ENCODE measurements at regions not wholly inside any gene's neighbourhood (a gene's known extent, or its start where the extent isn't known, plus 50 kb on each side); places are given as distances from the start of the nearest gene placed in this dataset.
"Not testable (repeated sequence)": the region's sequence is repeated elsewhere in the genome, so short reads cannot be mapped to it uniquely, and the experiment has no call there.

- no peaks in the 10 kb centered on the region for H3F3A ChIP-seq (ENCODE audit: insufficient read depth, low read length, poor library complexity, severe bottlenecking)
- H4K20me1 ChIP-seq (ENCODE audit: insufficient read depth): no peaks in the 10 kb centered on the region
- H3K9me3 ChIP-seq (ENCODE audit: low read length): no peaks in the 10 kb centered on the region
- no peaks in the 10 kb centered on the region for H3K36me3 ChIP-seq (ENCODE audit: insufficient read depth, low read length)
- no peaks in the 10 kb centered on the region for H3K79me2 ChIP-seq (replicated peaks; ENCODE audit: insufficient read depth, low read length)
- no peak overlapping the region for H3K4me2 ChIP-seq (ENCODE audit: low read length)
- no peak overlapping the region for H3K9ac ChIP-seq (ENCODE audit: low read length)
- TF ChIP-seq MXI1 (conservative IDR thresholded peaks at IDR 0.05; ENCODE audit: poor library complexity, severe bottlenecking) (no peak), RAD21 (conservative IDR thresholded peaks at IDR 0.05) (no peak), EZH2 (IDR thresholded peaks at IDR 0.05; ENCODE audit: borderline replicate concordance, insufficient read depth, low read length, poor library complexity, severe bottlenecking) (no peak), TAF1 (IDR thresholded peaks at IDR 0.05; ENCODE audit: low read depth) (no peak), EP300 (conservative IDR thresholded peaks at IDR 0.05; ENCODE audit: poor library complexity, severe bottlenecking) (no peak), CTCF (IDR thresholded peaks at IDR 0.05; ENCODE audit: poor library complexity, severe bottlenecking) (no peak), POLR2AphosphoS5 (IDR thresholded peaks at IDR 0.05) (no peak), SMC3 (conservative IDR thresholded peaks at IDR 0.05; ENCODE audit: poor library complexity) (no peak)
- TF ChIP-seq, protein P1, sequence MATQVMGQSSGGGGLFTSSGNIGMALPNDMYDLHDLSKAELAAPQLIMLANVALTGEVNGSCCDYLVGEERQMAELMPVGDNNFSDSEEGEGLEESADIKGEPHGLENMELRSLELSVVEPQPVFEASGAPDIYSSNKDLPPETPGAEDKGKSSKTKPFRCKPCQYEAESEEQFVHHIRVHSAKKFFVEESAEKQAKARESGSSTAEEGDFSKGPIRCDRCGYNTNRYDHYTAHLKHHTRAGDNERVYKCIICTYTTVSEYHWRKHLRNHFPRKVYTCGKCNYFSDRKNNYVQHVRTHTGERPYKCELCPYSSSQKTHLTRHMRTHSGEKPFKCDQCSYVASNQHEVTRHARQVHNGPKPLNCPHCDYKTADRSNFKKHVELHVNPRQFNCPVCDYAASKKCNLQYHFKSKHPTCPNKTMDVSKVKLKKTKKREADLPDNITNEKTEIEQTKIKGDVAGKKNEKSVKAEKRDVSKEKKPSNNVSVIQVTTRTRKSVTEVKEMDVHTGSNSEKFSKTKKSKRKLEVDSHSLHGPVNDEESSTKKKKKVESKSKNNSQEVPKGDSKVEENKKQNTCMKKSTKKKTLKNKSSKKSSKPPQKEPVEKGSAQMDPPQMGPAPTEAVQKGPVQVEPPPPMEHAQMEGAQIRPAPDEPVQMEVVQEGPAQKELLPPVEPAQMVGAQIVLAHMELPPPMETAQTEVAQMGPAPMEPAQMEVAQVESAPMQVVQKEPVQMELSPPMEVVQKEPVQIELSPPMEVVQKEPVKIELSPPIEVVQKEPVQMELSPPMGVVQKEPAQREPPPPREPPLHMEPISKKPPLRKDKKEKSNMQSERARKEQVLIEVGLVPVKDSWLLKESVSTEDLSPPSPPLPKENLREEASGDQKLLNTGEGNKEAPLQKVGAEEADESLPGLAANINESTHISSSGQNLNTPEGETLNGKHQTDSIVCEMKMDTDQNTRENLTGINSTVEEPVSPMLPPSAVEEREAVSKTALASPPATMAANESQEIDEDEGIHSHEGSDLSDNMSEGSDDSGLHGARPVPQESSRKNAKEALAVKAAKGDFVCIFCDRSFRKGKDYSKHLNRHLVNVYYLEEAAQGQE (IDR thresholded peaks at IDR 0.05; ENCODE audit: borderline replicate concordance): no peak
- no peak overlapping the region for H3K27ac ChIP-seq (ENCODE audit: low read length)
- no peaks in the 10 kb centered on the region for H3K9me2 ChIP-seq (ENCODE audit: insufficient read depth, low read length)
- H3K4me3 ChIP-seq (ENCODE audit: low read length): no peak overlapping the region
- H2AFZ ChIP-seq (ENCODE audit: low read depth, low read length): no peak overlapping the region
- H3K27me3 ChIP-seq (ENCODE audit: insufficient read depth, low read depth, low read length): no peaks in the 10 kb centered on the region
Observed at GRCh38 chr3:34109846-34110245, 311.4 kb downstream of the PDCD6IP start.

DNA sequence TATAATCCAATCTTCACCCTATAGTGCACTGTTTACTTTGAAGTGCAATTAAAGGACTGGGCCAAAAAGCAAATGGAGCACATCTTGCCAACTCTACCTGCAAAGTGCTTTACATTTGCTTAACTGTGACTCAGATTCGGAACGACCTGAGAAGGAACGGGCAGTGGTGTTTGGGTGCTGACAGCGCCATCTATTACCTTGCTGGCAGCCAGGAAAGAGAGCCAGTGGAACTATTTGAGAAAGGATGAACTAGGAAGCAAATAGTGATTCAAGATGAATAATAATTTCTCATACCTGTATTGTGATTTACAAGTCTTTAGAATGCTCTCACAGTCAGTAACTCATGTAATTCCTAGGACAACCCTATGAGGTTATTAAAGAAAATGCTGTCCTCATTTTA lies 312.9 kb downstream of the PDCD6IP start:
- Histone ChIP-seq H3F3A (ENCODE audit: insufficient read depth, low read length, poor library complexity, severe bottlenecking) (no peaks in the 10 kb centered on the region), H3K27ac (ENCODE audit: low read length) (no peak overlapping the region), H3K9me2 (ENCODE audit: insufficient read depth, low read length) (no peaks in the 10 kb centered on the region), H4K20me1 (ENCODE audit: insufficient read depth) (no peaks in the 10 kb centered on the region), H3K27me3 (ENCODE audit: insufficient read depth, low read depth, low read length) (no peaks in the 10 kb centered on the region), H3K36me3 (ENCODE audit: insufficient read depth, low read length) (no peaks in the 10 kb centered on the region), H3K79me2 (replicated peaks; ENCODE audit: insufficient read depth, low read length) (no peaks in the 10 kb centered on the region), H3K4me2 (ENCODE audit: low read length) (no peak overlapping the region), H3K4me3 (ENCODE audit: low read length) (no peak overlapping the region), H2AFZ (ENCODE audit: low read depth, low read length) (no peak overlapping the region), H3K9ac (ENCODE audit: low read length) (no peak overlapping the region), H3K9me3 (ENCODE audit: low read length) (no peaks in the 10 kb centered on the region)
- no peak for TF ChIP-seq CTCF (IDR thresholded peaks at IDR 0.05; ENCODE audit: poor library complexity, severe bottlenecking)
- TF ChIP-seq TAF1 (IDR thresholded peaks at IDR 0.05; ENCODE audit: low read depth): no peak
- no peak for TF ChIP-seq EP300 (conservative IDR thresholded peaks at IDR 0.05; ENCODE audit: poor library complexity, severe bottlenecking)
- no peak for TF ChIP-seq RAD21 (conservative IDR thresholded peaks at IDR 0.05)
- TF ChIP-seq SMC3 (conservative IDR thresholded peaks at IDR 0.05; ENCODE audit: poor library complexity): no peak
- TF ChIP-seq, protein P1 (IDR thresholded peaks at IDR 0.05; ENCODE audit: borderline replicate concordance): no peak
- no peak for TF ChIP-seq MXI1 (conservative IDR thresholded peaks at IDR 0.05; ENCODE audit: poor library complexity, severe bottlenecking)
- no peak for TF ChIP-seq POLR2AphosphoS5 (IDR thresholded peaks at IDR 0.05)
- no peak for TF ChIP-seq EZH2 (IDR thresholded peaks at IDR 0.05; ENCODE audit: borderline replicate concordance, insufficient read depth, low read length, poor library complexity, severe bottlenecking)

- not testable (repeated sequence) for H2AFZ ChIP-seq (ENCODE audit: low read depth, low read length); H3K36me3 ChIP-seq (ENCODE audit: insufficient read depth, low read length); H3K9me2 ChIP-seq (ENCODE audit: insufficient read depth, low read length); H3K4me2 ChIP-seq (ENCODE audit: low read length); H4K20me1 ChIP-seq (ENCODE audit: insufficient read depth); H3K9me3 ChIP-seq (ENCODE audit: low read length); H3F3A ChIP-seq (ENCODE audit: insufficient read depth, low read length, poor library complexity, severe bottlenecking); H3K9ac ChIP-seq (ENCODE audit: low read length); H3K27ac ChIP-seq (ENCODE audit: low read length); H3K27me3 ChIP-seq (ENCODE audit: insufficient read depth, low read depth, low read length); H3K4me3 ChIP-seq (ENCODE audit: low read length); H3K79me2 ChIP-seq (replicated peaks; ENCODE audit: insufficient read depth, low read length)
Observed at GRCh38 chr3:34112261-34112660, 313.8 kb downstream of the PDCD6IP start.

Data from neural cell (in vitro differentiated cells).